LNCaP clone FGC (cell line): ENCODE measurements at regions not wholly inside any gene's neighbourhood (a gene's known extent, or its start where the extent isn't known, plus 50 kb on each side); places are given as distances from the start of the nearest gene placed in this dataset.
"Not testable (repeated sequence)": the region's sequence is repeated elsewhere in the genome, so short reads cannot be mapped to it uniquely, and the experiment has no call there.

ENCODE experiments used
- DNase-seq: peaks from one replicate; pipeline ENCODE4 v3.0.0-alpha.2; 2011; ENCODE audit warnings: low read depth
- H3K4me3 ChIP-seq: 2 replicates; pipeline ENCODE4 v1.5.1; 2011; ENCODE audit warnings: mild to moderate bottlenecking, low read depth, low read length, control low read depth
- CTCF ChIP-seq: IDR thresholded peaks from 2 replicates; pipeline ENCODE4 v1.5.1; 2012; ENCODE audit warnings: mild to moderate bottlenecking; ENCODE audit not compliant: control insufficient read depth, insufficient read depth; ENCODE audit errors: extremely low read depth

DNA sequence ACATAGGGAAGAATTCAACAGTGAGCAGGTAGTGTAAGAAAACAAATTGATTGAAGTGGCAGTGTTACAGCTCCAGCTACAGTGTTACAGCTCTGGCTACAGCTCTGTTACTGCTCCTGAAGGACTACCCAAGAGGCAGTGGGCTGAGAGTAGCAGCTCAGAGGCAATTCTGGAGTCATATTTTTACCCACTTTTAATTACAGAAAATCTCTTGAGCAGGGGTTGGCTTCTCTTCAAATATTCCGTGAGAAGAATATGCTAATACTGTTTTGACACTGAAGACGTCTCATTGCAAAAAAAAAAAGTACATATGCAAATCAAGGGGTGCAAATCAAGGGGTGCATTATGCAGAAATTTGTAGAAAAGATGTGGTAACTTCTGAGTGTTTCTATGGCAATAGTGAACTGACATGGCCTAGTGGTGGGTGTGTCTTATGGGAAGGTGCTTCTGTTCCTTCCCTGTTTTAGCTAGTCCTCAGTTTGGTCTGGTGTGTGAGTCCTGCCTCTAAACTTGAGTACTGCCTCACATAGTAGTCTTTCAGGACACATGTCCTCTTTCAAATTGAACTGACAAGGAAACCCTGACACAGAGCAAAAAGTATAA, 630.8 kb upstream of the AMELY start:
- no peak for DNase-seq
- no peak overlapping the region for H3K4me3 ChIP-seq
- TF ChIP-seq CTCF, result no peak

DNA sequence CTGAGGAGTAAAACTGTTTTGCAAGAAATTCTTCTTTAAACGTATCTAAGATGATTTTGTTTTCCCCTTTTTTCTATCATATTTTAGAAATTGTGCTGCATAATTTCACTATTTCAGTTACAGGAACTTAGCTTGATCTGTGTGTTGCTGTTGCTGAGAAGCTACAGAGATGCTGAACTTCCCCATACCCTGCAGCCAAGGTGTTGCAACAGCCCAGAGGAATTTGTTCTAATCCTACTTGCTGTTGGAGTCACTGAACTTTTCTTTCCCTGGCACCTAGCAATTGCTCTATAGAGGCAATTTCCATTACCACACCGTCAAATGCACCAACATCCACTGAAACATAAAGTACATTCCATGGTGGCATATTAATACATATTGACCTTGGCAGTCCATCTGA, 617.8 kb upstream of the AMELY start:
- DNase-seq, result peak; percentile 41
- no peak for TF ChIP-seq CTCF
- H3K4me3 ChIP-seq, result no peak overlapping the region

GRCh38 chrY:7527568-7527967, 616.0 kb upstream of the AMELY start:
- peak; percentile 49 for DNase-seq

GRCh38 chrY:7518387-7518786, 606.8 kb upstream of the AMELY start:
- TF ChIP-seq CTCF, result no peak
- no peak overlapping the region for H3K4me3 ChIP-seq
- DNase-seq, result no peak

More at GRCh38 chrY:7527568-7527967, 616.0 kb upstream of the AMELY start:
- H3K4me3 ChIP-seq, result not testable (repeated sequence)

- no peak overlapping the region for H3K4me3 ChIP-seq
- TF ChIP-seq CTCF, result no peak
- DNase-seq, result no peak
These were observed 604.7 kb upstream of the AMELY start for GRCh38 chrY:7516268-7516667.

DNA sequence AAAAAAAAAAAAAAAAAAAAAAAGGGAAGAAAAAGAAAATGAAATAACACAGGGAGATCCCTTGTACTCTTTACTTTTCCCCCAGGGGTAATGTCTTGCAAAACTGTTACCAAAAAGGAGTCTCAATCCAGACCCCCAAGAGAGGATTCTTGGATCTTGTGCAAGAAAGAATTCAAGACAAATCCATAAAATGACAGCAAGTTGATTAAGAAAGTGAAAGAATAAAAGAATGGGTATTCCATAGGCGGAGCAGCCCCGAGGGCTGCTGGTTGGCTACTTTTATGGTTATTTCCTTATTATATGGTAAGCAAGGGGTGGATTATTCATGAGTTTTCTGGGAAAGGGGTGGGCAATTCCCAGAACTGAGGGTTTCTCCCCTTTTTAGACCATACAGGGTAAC, 604.3 kb upstream of the AMELY start:
- no peak for TF ChIP-seq CTCF
- H3K4me3 ChIP-seq, result no peak overlapping the region
- DNase-seq, result no peak

DNA sequence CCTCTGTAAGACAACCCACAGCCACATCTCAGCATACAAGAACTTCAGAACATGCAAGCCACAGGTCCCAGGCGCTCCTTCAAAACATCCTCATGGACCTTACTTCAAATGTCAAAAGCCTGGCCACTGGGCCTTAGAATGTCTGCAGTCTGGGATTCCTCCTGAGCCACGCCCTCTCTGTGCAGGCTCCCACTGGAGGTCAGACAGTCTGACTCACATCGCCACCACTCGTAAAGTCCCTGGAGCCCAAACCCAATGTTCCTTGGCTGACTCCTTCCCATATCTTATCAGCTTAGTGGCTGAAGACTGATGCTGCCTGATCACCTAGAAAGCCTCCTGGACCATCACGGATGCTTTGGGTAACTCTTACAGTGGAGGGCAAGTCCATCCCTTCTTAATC, 591.3 kb upstream of the AMELY start:
- no peak for DNase-seq
- no peak overlapping the region for H3K4me3 ChIP-seq
- no peak for TF ChIP-seq CTCF

- no peak for TF ChIP-seq CTCF
- no peak for DNase-seq
- H3K4me3 ChIP-seq, result no peak overlapping the region
These were observed 589.7 kb upstream of the AMELY start for GRCh38 chrY:7501236-7501635.
